HG03135 (cell line): ENCODE measurements at regions not wholly inside any gene's neighbourhood (a gene's known extent, or its start where the extent isn't known, plus 50 kb on each side); places are given as distances from the start of the nearest gene placed in this dataset.
"Not testable (repeated sequence)": the region's sequence is repeated elsewhere in the genome, so short reads cannot be mapped to it uniquely, and the experiment has no call there.

Experiments
- ATAC-seq: cut with Tn5 transposase; IDR thresholded peaks from one replicate; pipeline ENCODE4 v1.9.1; 2021; ENCODE audit warnings: mild to moderate bottlenecking, moderate library complexity; ENCODE audit not compliant: unreplicated experiment

DNA sequence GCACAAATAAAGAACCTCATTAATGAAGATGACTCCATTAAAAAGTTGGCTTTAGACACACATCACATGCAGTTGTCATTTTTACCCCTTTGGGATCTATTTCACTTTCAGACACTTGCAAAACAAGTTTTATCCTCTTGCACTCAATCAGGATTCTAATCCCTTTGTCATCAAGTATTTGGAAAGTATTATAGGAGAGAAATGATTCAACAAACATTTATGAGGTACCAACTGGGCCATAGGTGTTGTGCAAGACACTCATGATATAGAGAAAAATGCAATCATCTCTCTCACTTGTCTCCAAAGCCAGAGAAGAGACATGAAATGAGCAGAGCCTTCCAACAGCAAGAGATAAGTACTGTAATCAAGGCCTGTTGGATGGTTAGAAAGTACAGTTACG is 327.7 kb downstream of the RMST start:
- no peak for ATAC-seq

DNA sequence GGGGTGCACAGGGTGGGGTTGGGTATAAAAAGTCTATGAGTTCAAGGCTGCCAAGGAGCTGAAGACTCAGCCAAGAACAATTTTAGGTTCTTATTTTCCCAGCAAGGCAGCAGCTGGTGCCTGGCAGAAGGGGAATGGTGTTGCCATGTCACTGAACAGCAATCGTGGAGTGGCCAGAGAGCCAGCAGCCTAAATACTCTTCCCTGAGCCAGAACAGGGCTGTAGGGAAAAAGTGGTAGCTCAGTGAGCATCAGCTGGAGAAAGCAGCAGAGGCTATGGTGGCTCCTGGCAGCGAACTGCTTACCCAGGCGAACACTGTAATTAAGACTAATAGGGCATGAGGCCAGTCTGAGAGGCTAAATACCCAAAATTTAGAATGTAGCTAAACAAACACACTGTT is 334.9 kb downstream of the RMST start:
- no peak for ATAC-seq

GRCh38 chr12:97800561-97800960 is 338.0 kb downstream of the RMST start:
- no peak for ATAC-seq

GRCh38 chr12:97801471-97802059 is 339.0 kb downstream of the RMST start:
- no peak for ATAC-seq

DNA sequence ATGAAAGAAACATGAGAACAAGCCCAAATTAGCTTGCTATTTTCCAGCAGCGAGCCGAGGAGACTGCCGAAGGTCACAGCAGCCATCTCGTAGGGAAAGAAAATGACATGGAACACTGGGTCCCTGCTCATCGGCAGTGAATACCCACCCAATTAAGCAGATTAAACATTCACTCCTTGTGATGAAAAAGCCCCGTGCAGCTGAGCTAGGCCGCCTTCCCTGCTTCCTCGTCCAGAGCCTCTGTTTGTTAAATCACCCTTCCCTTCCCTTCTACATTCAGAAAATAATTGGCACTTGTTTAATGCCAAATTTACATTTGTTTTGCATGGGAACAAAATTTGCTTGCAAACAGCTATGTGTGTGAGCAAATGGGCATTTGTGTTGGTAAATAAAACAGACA is 342.5 kb downstream of the RMST start:
- ATAC-seq, result no peak

GRCh38 chr12:97813301-97813700 is 350.7 kb downstream of the RMST start:
- ATAC-seq, result no peak

DNA sequence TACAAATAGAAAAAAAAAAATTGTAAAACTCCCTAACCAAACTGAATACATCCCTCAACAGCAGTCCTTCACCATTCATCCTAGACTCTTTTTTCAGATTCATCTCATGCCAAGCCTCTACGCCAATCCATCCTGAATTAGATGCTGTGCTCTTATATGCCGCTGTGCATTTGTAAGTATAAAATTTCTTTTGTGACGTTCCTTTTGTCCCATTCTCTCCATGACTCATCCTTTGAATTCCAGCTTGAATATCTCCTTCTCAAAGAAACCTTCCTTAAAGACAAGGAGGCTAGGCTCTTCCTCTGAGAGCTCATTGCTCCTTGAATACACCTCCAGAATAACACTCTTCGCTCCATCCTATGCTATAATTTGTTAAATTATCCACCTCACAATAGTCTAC is 359.2 kb downstream of the RMST start:
- no peak for ATAC-seq

- no peak for ATAC-seq
Observed at GRCh38 chr12:97835541-97835940, 372.9 kb downstream of the RMST start.

- ATAC-seq, result no peak
Observed at GRCh38 chr12:97837401-97837800, 374.8 kb downstream of the RMST start.

DNA sequence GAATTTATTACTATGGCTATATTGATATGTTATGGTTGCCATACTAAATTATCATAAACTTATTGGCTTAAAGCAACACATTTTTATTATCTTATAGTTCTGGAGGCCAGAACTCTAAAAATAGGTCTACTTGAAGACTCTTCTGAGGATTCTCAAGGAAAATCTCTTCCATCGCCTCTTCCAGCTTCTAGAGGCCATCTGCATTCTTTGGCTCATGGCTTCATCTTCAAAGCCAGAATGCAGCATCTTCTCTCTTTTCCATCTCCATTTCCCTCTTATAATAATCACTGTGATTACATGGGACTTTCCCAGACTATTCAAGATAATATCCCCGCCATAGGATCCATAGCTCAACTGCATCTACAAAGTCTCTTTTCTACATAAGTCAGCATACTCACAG is 385.4 kb downstream of the RMST start:
- no peak for ATAC-seq

DNA sequence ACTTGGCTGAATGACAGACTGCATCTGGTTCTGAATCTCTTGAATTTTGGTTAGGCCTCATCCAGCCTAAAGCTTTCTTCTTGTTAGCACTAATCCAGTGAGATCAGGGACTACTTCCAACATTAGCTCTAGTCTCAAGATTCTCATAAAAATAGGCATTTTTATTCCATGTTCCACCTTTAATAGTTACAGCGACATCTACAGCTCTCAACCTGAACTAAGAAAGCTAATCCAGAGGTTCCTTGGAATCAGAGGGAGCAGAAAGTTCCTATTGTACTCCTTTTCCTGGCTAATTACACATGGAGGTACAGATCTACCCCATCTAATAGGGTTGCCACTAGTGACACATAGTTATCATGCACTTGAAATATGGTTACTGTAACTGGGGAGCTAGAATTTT is 391.9 kb downstream of the RMST start:
- no peak for ATAC-seq

GRCh38 chr12:97862072-97862471 is 399.5 kb downstream of the RMST start:
- ATAC-seq, result no peak

DNA sequence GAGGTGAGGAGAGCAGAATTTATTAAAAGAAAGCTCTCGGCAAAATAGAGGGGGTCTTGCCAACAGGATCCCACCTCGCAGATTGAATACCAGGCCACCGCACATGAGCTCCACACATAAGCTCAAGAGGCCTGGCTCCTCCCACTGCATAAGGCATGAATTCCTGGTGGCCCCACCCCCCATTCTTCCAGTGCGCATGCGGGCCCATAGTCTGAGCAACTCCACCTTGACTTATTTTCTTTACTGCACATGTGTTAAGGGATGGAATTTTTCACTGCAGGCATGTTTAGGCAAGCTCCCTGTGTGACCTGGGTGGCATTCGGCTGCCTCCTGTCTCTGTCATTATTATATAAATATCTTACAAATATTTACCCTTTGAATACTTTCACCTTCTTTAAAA is 412.5 kb downstream of the RMST start:
- no peak for ATAC-seq

DNA sequence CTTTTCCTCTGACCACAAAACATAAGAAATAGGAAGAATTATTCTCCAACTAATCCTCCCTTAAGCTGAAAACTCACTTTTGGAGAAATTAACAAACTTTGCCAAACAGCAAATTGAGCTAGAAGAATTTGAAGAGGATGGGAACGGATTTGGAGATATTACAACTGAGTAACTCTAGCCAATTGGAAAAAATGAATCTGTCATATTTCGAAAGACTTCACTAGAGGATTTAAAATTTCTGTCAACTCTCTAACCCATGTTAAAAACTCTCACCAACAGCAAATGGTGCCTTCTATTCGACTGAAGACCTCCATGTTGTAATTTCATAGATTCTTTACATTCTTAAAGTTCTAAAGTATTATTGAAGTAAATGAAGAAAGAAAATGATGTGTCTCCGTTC is 414.2 kb downstream of the RMST start:
- ATAC-seq, result no peak

DNA sequence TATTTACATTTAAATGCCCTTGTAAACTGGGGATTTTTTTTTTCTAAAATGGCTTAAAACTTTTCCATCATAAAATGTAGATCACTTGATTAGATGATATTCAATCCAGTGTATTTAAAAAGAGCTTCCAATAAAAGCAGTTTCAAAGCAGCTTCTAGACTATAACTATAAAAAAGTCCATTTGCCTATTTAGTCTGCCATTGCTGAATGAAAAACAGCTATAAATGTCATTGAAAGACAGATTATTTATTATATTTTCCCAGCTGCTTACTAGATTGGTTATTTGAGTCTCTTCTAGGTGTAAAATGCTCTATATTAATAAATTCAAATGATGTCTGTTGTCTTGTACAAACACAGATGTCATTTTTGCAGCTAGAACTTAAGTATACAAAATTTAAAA is 414.8 kb downstream of the RMST start:
- ATAC-seq, result no peak

- ATAC-seq, result no peak
Observed at GRCh38 chr12:97886511-97887176, 424.0 kb downstream of the RMST start.

- not testable (repeated sequence) for ATAC-seq
Observed at GRCh38 chr12:97897881-97898280, 435.3 kb downstream of the RMST start.

GRCh38 chr12:97899529-97899928 is 436.9 kb downstream of the RMST start:
- ATAC-seq, result no peak

DNA sequence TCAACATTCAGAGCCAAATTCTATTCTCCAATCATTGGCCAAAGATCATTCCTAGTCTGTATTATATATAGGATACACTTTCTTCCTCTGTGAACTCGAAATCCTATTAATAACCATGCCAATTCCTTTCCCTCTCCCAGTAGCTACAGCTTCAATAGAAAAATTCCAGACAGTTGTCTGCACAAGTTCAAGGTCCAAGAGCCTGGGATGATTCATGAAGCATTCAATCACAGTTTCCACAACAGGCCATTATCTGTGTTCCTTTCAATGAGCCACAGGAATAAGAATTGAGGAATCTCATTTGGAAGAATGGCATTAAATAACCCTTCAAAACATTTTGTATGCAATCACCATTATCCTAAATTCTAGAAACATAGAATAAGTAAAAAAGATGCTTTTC is 437.4 kb downstream of the RMST start:
- ATAC-seq, result no peak

DNA sequence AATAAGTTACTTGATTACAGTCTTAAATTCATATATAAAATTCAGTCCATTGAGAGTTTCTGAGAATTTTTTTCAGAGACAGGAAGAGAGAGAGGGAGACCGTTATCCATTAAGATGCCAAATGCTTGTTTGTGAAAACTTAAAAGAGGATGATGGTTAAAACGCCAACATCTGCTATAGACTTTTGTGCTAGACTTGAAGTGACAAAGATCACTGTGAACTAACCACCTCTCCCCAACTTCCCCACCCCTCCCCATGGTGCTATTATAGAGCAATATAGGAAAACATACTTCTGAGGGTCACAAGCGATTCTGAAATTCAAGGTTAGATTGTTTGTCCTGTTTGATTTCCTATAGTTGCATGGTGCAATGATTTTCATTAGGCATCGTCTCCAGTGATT is 440.8 kb downstream of the RMST start:
- no peak for ATAC-seq

DNA sequence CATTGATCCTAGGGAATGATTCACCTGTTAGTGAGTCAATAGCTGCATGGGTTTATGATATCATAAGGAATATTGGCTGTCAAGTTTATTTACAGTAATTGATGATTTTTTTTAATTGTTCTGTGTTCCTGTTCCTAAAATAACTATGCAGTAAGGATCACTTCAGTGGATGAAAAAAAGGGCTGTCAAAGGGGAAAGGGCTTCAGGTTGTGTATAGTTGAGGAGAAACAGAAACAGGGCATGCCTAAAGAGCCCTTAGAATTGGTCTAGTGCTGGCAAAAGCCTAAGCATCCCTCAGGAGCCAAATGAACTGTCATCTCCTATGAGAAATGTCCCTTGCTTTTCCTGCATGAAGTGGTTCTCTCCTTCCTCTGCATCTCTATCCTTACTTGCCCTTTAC is 444.9 kb downstream of the RMST start:
- no peak for ATAC-seq

GRCh38 chr12:97910559-97910958 is 448.0 kb downstream of the RMST start:
- no peak for ATAC-seq

GRCh38 chr12:97912943-97913342 is 450.3 kb downstream of the RMST start:
- ATAC-seq, result no peak
